ENCODE measurements at regions not wholly inside any gene's neighbourhood (a gene's known extent, or its start where the extent isn't known, plus 50 kb on each side); places are given as distances from the start of the nearest gene placed in this dataset.

DNA sequence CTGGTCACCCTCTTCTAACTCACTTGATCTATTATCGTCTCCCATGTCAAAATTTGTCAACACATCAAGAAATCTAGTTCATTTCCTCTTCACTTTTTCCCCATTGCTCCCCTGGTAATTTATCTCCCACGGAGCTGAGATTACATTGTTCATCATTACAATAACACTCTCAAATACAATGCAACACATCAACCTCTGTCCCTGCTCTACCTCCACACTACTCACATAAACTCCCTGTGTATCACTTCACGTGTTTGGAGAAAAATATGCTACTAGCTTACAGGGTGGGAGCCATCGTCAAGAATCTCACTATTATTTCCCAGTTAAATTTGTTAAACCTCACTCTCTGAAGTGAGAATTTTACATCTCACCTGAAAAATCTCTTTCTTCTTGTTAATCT lies 1006.4 kb downstream of the ARAP2 start:
- H3K4ac ChIP-seq (ENCODE audit: low read depth in 1 of 2, low read length in 2 of 2) = no peak overlapping the region
- no peak overlapping the region for H3K14ac ChIP-seq (ENCODE audit: low read length in 2 of 2)
- no peak overlapping the region for H4K8ac ChIP-seq (ENCODE audit: low read length)
- no peak overlapping the region for H2BK5ac ChIP-seq (ENCODE audit: low read depth, low read length, poor library complexity, severe bottlenecking)
- H2AFZ ChIP-seq (ENCODE audit: low read depth, low read length) = no peak overlapping the region
- H2BK15ac ChIP-seq (ENCODE audit: low read depth, poor library complexity, severe bottlenecking) = no peak overlapping the region
- no peak overlapping the region for H3K18ac ChIP-seq (ENCODE audit: low read depth in 1 of 2, low read length in 2 of 2)
- H3K9ac ChIP-seq (ENCODE audit: low read length) = no peak overlapping the region
- no peak overlapping the region for H2BK120ac ChIP-seq (ENCODE audit: low read depth, low read length)
- no peak overlapping the region for H3K4me2 ChIP-seq (ENCODE audit: low read length, poor library complexity, severe bottlenecking)
- H4K91ac ChIP-seq (ENCODE audit: low read length) = no peak overlapping the region
- 85% methylated on average over 4 of the region's 4 CpGs for WGBS
- H3K79me1 ChIP-seq (replicated peaks; ENCODE audit: low read length, poor library complexity, severe bottlenecking) = no peaks in the 10 kb centered on the region
- peaks cover 17% of the 10 kb centered on the region for H3K9me3 ChIP-seq (ENCODE audit: control insufficient read depth, low read length)
- H3K4me3 ChIP-seq (ENCODE audit: insufficient read depth in 1 of 2, low read depth in 1 of 2, low read length in 2 of 2) = no peak overlapping the region
- H3K23ac ChIP-seq (ENCODE audit: low read length in 2 of 2) = no peak overlapping the region
- DNase-seq = no peak
- H2BK12ac ChIP-seq (ENCODE audit: low read length in 2 of 2) = no peak overlapping the region
- no peaks in the 10 kb centered on the region for H3K36me3 ChIP-seq (ENCODE audit: control insufficient read depth in 1 of 2, insufficient read depth in 2 of 2, low read depth in 1 of 2, low read length in 2 of 2)
- H3K27me3 ChIP-seq (ENCODE audit: control insufficient read depth in 1 of 2, insufficient read depth in 1 of 2, low read length in 2 of 2) = no peaks in the 10 kb centered on the region
- H2AK5ac ChIP-seq (ENCODE audit: low read length, severe bottlenecking) = no peak overlapping the region
- H3K4me1 ChIP-seq (ENCODE audit: control insufficient read depth, insufficient read depth, low read depth, low read length) = no peaks in the 10 kb centered on the region
- H3K27ac ChIP-seq (ENCODE audit: low read length, poor library complexity, severe bottlenecking) = no peak overlapping the region

DNA sequence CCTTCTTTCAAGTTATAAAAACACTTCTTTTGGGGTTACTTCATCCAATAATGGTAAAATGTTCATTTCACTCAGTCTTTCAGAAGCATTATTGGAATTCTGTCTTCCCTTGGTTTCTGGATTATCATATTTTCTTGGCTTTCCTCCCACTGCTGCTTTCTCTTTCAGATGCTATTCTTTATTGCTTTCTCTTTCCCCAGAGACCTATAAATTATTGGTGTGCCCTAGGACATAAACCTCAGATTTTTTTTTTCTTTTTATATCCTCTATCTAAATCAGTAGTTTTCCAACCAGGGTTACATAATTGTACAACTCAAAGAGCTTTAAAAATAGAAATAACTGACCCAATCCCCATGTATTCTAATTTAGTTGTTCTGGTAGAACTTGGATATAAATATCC lies 1005.5 kb downstream of the ARAP2 start:
- Histone ChIP-seq H3K4me2 (ENCODE audit: low read length, poor library complexity, severe bottlenecking) (no peak overlapping the region), H3K79me1 (replicated peaks; ENCODE audit: low read length, poor library complexity, severe bottlenecking) (no peaks in the 10 kb centered on the region), H3K9me3 (ENCODE audit: control insufficient read depth, low read length) (peaks cover 22% of the 10 kb centered on the region), H2BK15ac (ENCODE audit: low read depth, poor library complexity, severe bottlenecking) (no peak overlapping the region), H3K4me3 (ENCODE audit: insufficient read depth in 1 of 2, low read depth in 1 of 2, low read length in 2 of 2) (no peak overlapping the region), H3K23ac (ENCODE audit: low read length in 2 of 2) (no peak overlapping the region), H4K91ac (ENCODE audit: low read length) (no peak overlapping the region), H2BK5ac (ENCODE audit: low read depth, low read length, poor library complexity, severe bottlenecking) (no peak overlapping the region), H2BK12ac (ENCODE audit: low read length in 2 of 2) (no peak overlapping the region), H3K4ac (ENCODE audit: low read depth in 1 of 2, low read length in 2 of 2) (no peak overlapping the region), H3K36me3 (ENCODE audit: control insufficient read depth in 1 of 2, insufficient read depth in 2 of 2, low read depth in 1 of 2, low read length in 2 of 2) (no peaks in the 10 kb centered on the region), H3K27ac (ENCODE audit: low read length, poor library complexity, severe bottlenecking) (no peak overlapping the region), H4K8ac (ENCODE audit: low read length) (no peak overlapping the region), H3K14ac (ENCODE audit: low read length in 2 of 2) (no peak overlapping the region), H3K4me1 (ENCODE audit: control insufficient read depth, insufficient read depth, low read depth, low read length) (no peaks in the 10 kb centered on the region), H3K27me3 (ENCODE audit: control insufficient read depth in 1 of 2, insufficient read depth in 1 of 2, low read length in 2 of 2) (no peaks in the 10 kb centered on the region), H2AFZ (ENCODE audit: low read depth, low read length) (no peak overlapping the region), H3K9ac (ENCODE audit: low read length) (no peak overlapping the region), H2BK120ac (ENCODE audit: low read depth, low read length) (no peak overlapping the region), H2AK5ac (ENCODE audit: low read length, severe bottlenecking) (no peak overlapping the region), H3K18ac (ENCODE audit: low read depth in 1 of 2, low read length in 2 of 2) (no peak overlapping the region)
- DNase-seq = no peak

GRCh38 chr4:35246493-35246892 lies 997.8 kb downstream of the ARAP2 start:
- WGBS = 95% methylated on average over 1 of the region's 1 CpG
- H3K36me3 ChIP-seq (ENCODE audit: control insufficient read depth in 1 of 2, insufficient read depth in 2 of 2, low read depth in 1 of 2, low read length in 2 of 2) = no peaks in the 10 kb centered on the region
- no peak overlapping the region for H4K8ac ChIP-seq (ENCODE audit: low read length)
- no peak overlapping the region for H3K4me3 ChIP-seq (ENCODE audit: insufficient read depth in 1 of 2, low read depth in 1 of 2, low read length in 2 of 2)
- DNase-seq = no peak
- H3K4ac ChIP-seq (ENCODE audit: low read depth in 1 of 2, low read length in 2 of 2) = no peak overlapping the region
- H3K23ac ChIP-seq (ENCODE audit: low read length in 2 of 2) = no peak overlapping the region
- H2BK5ac ChIP-seq (ENCODE audit: low read depth, low read length, poor library complexity, severe bottlenecking) = no peak overlapping the region
- no peak overlapping the region for H3K18ac ChIP-seq (ENCODE audit: low read depth in 1 of 2, low read length in 2 of 2)
- H3K14ac ChIP-seq (ENCODE audit: low read length in 2 of 2) = no peak overlapping the region
- H3K9me3 ChIP-seq (ENCODE audit: control insufficient read depth, low read length) = peaks cover 5% of the 10 kb centered on the region
- H4K91ac ChIP-seq (ENCODE audit: low read length) = no peak overlapping the region
- no peak overlapping the region for H2BK12ac ChIP-seq (ENCODE audit: low read length in 2 of 2)
- H2BK15ac ChIP-seq (ENCODE audit: low read depth, poor library complexity, severe bottlenecking) = no peak overlapping the region
- no peak overlapping the region for H2AK5ac ChIP-seq (ENCODE audit: low read length, severe bottlenecking)
- H3K27me3 ChIP-seq (ENCODE audit: control insufficient read depth in 1 of 2, insufficient read depth in 1 of 2, low read length in 2 of 2) = no peaks in the 10 kb centered on the region
- H2AFZ ChIP-seq (ENCODE audit: low read depth, low read length) = no peak overlapping the region
- H3K27ac ChIP-seq (ENCODE audit: low read length, poor library complexity, severe bottlenecking) = no peak overlapping the region
- H2BK120ac ChIP-seq (ENCODE audit: low read depth, low read length) = no peak overlapping the region
- H3K4me2 ChIP-seq (ENCODE audit: low read length, poor library complexity, severe bottlenecking) = no peak overlapping the region
- H3K4me1 ChIP-seq (ENCODE audit: control insufficient read depth, insufficient read depth, low read depth, low read length) = no peaks in the 10 kb centered on the region
- no peaks in the 10 kb centered on the region for H3K79me1 ChIP-seq (replicated peaks; ENCODE audit: low read length, poor library complexity, severe bottlenecking)
- no peak overlapping the region for H3K9ac ChIP-seq (ENCODE audit: low read length)

DNA sequence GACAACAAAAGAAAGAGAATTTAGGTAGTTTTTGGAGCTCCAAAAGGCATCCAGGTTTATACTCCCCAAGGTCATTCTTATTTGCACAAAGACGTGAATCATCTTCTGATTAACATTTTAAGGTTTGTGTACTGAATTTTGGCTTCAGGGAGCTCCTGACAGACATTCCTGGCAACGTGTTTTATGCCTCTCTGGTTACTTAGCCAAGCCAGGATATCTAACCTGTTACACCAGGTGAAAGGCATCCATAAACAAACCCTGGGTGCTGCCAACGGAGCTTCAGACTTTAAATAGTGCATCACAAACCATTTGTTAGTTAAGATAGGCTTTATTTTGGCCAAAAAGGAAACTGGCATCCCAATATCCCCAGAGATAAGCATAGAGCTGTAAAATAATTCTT lies 997.3 kb downstream of the ARAP2 start:
- H3K27me3 ChIP-seq (ENCODE audit: control insufficient read depth in 1 of 2, insufficient read depth in 1 of 2, low read length in 2 of 2) = no peaks in the 10 kb centered on the region
- H2BK5ac ChIP-seq (ENCODE audit: low read depth, low read length, poor library complexity, severe bottlenecking) = no peak overlapping the region
- WGBS = 43% methylated on average over 2 of the region's 3 CpGs
- H4K8ac ChIP-seq (ENCODE audit: low read length) = no peak overlapping the region
- no peak overlapping the region for H3K9ac ChIP-seq (ENCODE audit: low read length)
- no peaks in the 10 kb centered on the region for H3K36me3 ChIP-seq (ENCODE audit: control insufficient read depth in 1 of 2, insufficient read depth in 2 of 2, low read depth in 1 of 2, low read length in 2 of 2)
- no peaks in the 10 kb centered on the region for H3K79me1 ChIP-seq (replicated peaks; ENCODE audit: low read length, poor library complexity, severe bottlenecking)
- no peak overlapping the region for H2BK15ac ChIP-seq (ENCODE audit: low read depth, poor library complexity, severe bottlenecking)
- H4K91ac ChIP-seq (ENCODE audit: low read length) = no peak overlapping the region
- no peak overlapping the region for H3K4ac ChIP-seq (ENCODE audit: low read depth in 1 of 2, low read length in 2 of 2)
- no peak overlapping the region for H3K27ac ChIP-seq (ENCODE audit: low read length, poor library complexity, severe bottlenecking)
- DNase-seq = no peak
- H2BK120ac ChIP-seq (ENCODE audit: low read depth, low read length) = no peak overlapping the region
- H3K4me1 ChIP-seq (ENCODE audit: control insufficient read depth, insufficient read depth, low read depth, low read length) = no peaks in the 10 kb centered on the region
- no peak overlapping the region for H3K14ac ChIP-seq (ENCODE audit: low read length in 2 of 2)
- no peak overlapping the region for H3K18ac ChIP-seq (ENCODE audit: low read depth in 1 of 2, low read length in 2 of 2)
- H2AFZ ChIP-seq (ENCODE audit: low read depth, low read length) = no peak overlapping the region
- H3K9me3 ChIP-seq (ENCODE audit: control insufficient read depth, low read length) = peaks cover 5% of the 10 kb centered on the region
- H3K4me2 ChIP-seq (ENCODE audit: low read length, poor library complexity, severe bottlenecking) = no peak overlapping the region
- no peak overlapping the region for H3K23ac ChIP-seq (ENCODE audit: low read length in 2 of 2)
- H2BK12ac ChIP-seq (ENCODE audit: low read length in 2 of 2) = no peak overlapping the region
- H3K4me3 ChIP-seq (ENCODE audit: insufficient read depth in 1 of 2, low read depth in 1 of 2, low read length in 2 of 2) = no peak overlapping the region
- H2AK5ac ChIP-seq (ENCODE audit: low read length, severe bottlenecking) = no peak overlapping the region
